Liver (tissue), 7 donors: ENCODE measurements at regions not wholly inside any gene's neighbourhood (a gene's known extent, or its start where the extent isn't known, plus 50 kb on each side); places are given as distances from the start of the nearest gene placed in this dataset.

Source experiments
- DNase-seq: peaks from one replicate; pipeline ENCODE4 v3.0.0-alpha.2; 2017; ENCODE audit warnings: low spot score
- H3K27ac ChIP-seq, 2 donors: one replicate each; pipeline ENCODE4 v1.7.0; 2013; ENCODE audit warnings: inconsistent platforms in 2 of 2, low read length in 2 of 2, control low read depth in 1 of 2, low read depth in 1 of 2, mild to moderate bottlenecking in 1 of 2
- H3K27me3 ChIP-seq, 4 donors: one replicate each; pipeline versions ENCODE4 v1.6.1 to v1.7.0; 2013; ENCODE audit warnings: low read length in 3 of 4, inconsistent platforms in 1 of 4, mild to moderate bottlenecking in 1 of 4, moderate library complexity in 1 of 4; ENCODE audit not compliant: control insufficient read depth in 4 of 4, insufficient read depth in 4 of 4
- H3K36me3 ChIP-seq, 4 donors: one replicate each; pipeline versions ENCODE4 v1.6.1 to v1.7.0; 2013; ENCODE audit warnings: low read length in 3 of 4, mild to moderate bottlenecking in 3 of 4, low read depth in 1 of 4, moderate library complexity in 1 of 4; ENCODE audit not compliant: control insufficient read depth in 4 of 4, insufficient read depth in 3 of 4
- H3K4me1 ChIP-seq, 4 donors: one replicate each; pipeline versions ENCODE4 v1.6.1 to v1.7.0; 2013; ENCODE audit warnings: low read length in 3 of 4, mild to moderate bottlenecking in 3 of 4, moderate library complexity in 1 of 4; ENCODE audit not compliant: control insufficient read depth in 4 of 4, insufficient read depth in 4 of 4
- H3K4me3 ChIP-seq, 3 donors: one replicate each; pipeline versions ENCODE4 v1.6.1 to v1.7.0; 2013; ENCODE audit warnings: low read length in 3 of 3, control low read depth in 1 of 3, low read depth in 1 of 3, mild to moderate bottlenecking in 1 of 3
- H3K9ac ChIP-seq, 2 donors: one replicate each; pipeline ENCODE4 v1.7.0; 2013; ENCODE audit warnings: low read length in 2 of 2, mild to moderate bottlenecking in 2 of 2, moderate library complexity in 2 of 2, control low read depth in 1 of 2, low read depth in 1 of 2
- H3K9me3 ChIP-seq, 4 donors: one replicate each; pipeline versions ENCODE4 v1.6.1 to v1.7.0; 2013; ENCODE audit warnings: low read length in 3 of 4; ENCODE audit not compliant: control insufficient read depth in 4 of 4
- EGR1 ChIP-seq, 2 donors: IDR thresholded peaks; 2 replicates each; pipeline ENCODE4 v1.6.1; 2016 to 2018; ENCODE audit warnings: antibody characterized with exemption in 2 of 2, low read depth in 2 of 2
- FOXA1 ChIP-seq: IDR thresholded peaks from 2 replicates; pipeline ENCODE4 v1.6.1; 2016; ENCODE audit warnings: antibody characterized with exemption
- FOXA2 ChIP-seq: IDR thresholded peaks from 2 replicates; pipeline ENCODE4 v1.6.1; 2016; ENCODE audit warnings: antibody characterized with exemption
- GABPA ChIP-seq, 2 donors: IDR thresholded peaks in 1 of 2; conservative IDR thresholded peaks in 1 of 2; 2 replicates each; pipeline ENCODE4 v1.6.1; 2016; ENCODE audit warnings: antibody characterized with exemption in 2 of 2, mild to moderate bottlenecking in 1 of 2, moderate library complexity in 1 of 2
- HNF4A ChIP-seq, 2 donors: conservative IDR thresholded peaks; 2 replicates each; pipeline ENCODE4 v1.6.1; 2016; ENCODE audit warnings: antibody characterized with exemption in 2 of 2, mild to moderate bottlenecking in 2 of 2
- HNF4G ChIP-seq: IDR thresholded peaks from 2 replicates; pipeline ENCODE4 v1.6.1; 2016; ENCODE audit warnings: antibody characterized with exemption
- JUND ChIP-seq, 2 donors: IDR thresholded peaks; 2 replicates each; pipeline ENCODE4 v1.6.1; 2016; ENCODE audit warnings: antibody characterized with exemption in 2 of 2
- NR2F2 ChIP-seq: IDR thresholded peaks from 2 replicates; pipeline ENCODE4 v1.6.1; 2016; ENCODE audit warnings: antibody characterized with exemption
- RAD21 ChIP-seq, 2 donors: IDR thresholded peaks; 2 replicates each; pipeline ENCODE4 v1.6.1; 2016; ENCODE audit warnings: antibody characterized with exemption in 2 of 2, mild to moderate bottlenecking in 2 of 2
- SP1 ChIP-seq: IDR thresholded peaks from 2 replicates; pipeline ENCODE4 v1.6.1; 2018; ENCODE audit warnings: antibody characterized with exemption, mild to moderate bottlenecking
- TAF1 ChIP-seq: conservative IDR thresholded peaks from 2 replicates; pipeline ENCODE4 v1.6.1; 2016; ENCODE audit warnings: antibody characterized with exemption, mild to moderate bottlenecking
- YY1 ChIP-seq: IDR thresholded peaks from 2 replicates; pipeline ENCODE4 v1.6.1; 2016; ENCODE audit warnings: antibody characterized with exemption, mild to moderate bottlenecking
- WGBS: extraction: QIAGEN DNeasy Blood & Tissue Kit; methylation state at CpG from one replicate; pipeline ENCODE4 v1.1.7; 2013; 5-methylcytosine and 5-hydroxymethylcytosine counted together
- TF ChIP-seq, protein P1 (sequence below): IDR thresholded peaks from 2 replicates; pipeline ENCODE4 v1.6.1; 2016; ENCODE audit warnings: antibody characterized with exemption, mild to moderate bottlenecking
- TF ChIP-seq, protein P2 (sequence below): IDR thresholded peaks from 2 replicates; pipeline ENCODE4 v1.6.1; 2016; ENCODE audit warnings: antibody characterized with exemption
- TF ChIP-seq, protein P3 (sequence below): IDR thresholded peaks from 2 replicates; pipeline ENCODE4 v1.6.1; 2016; ENCODE audit warnings: antibody characterized with exemption
- TF ChIP-seq, protein P4 (sequence below): IDR thresholded peaks from 2 replicates; pipeline ENCODE4 v1.6.1; 2016; ENCODE audit warnings: antibody characterized with exemption
- donor health status: healthy.
- donor health status: healthy.
- donor health status: healthy.
- donor health status: healthy.

DNA sequence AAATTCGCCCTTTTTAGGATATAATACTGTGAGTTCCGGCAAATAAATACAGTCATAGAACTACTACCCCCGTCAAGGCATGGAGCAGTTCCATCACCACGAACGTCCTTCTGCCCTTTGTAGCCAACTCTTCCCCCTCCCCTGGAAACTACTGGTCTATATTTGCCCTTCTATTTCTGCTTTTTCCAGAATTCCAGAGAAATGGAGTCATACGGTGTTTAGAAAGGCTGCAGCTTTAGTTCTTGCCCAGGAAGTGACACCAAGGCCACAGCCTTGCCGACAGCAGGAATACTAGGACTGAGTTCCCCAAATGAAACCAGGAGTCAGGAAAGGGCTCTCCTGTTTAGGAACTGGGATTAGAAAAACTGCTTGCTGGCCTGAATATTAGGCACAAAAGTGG lies 291.2 kb downstream of the FAM43A start:
- Histone ChIP-seq H3K36me3 (no peaks in the 10 kb centered on the region), H3K27ac (no peak overlapping the region), H3K4me3 (no peak overlapping the region), H3K27me3 (no peaks in the 10 kb centered on the region), H3K4me1 (peaks cover 3 to 11% (median 9%) of the 10 kb centered on the region in 4 donors), H3K9ac (no peak overlapping the region), H3K9me3 (peaks cover 0 to 2% (median 1%) of the 10 kb centered on the region in 4 donors)
- TF ChIP-seq JUND (IDR thresholded peaks at IDR 0.05) = no peak
- TF ChIP-seq, protein P1, sequence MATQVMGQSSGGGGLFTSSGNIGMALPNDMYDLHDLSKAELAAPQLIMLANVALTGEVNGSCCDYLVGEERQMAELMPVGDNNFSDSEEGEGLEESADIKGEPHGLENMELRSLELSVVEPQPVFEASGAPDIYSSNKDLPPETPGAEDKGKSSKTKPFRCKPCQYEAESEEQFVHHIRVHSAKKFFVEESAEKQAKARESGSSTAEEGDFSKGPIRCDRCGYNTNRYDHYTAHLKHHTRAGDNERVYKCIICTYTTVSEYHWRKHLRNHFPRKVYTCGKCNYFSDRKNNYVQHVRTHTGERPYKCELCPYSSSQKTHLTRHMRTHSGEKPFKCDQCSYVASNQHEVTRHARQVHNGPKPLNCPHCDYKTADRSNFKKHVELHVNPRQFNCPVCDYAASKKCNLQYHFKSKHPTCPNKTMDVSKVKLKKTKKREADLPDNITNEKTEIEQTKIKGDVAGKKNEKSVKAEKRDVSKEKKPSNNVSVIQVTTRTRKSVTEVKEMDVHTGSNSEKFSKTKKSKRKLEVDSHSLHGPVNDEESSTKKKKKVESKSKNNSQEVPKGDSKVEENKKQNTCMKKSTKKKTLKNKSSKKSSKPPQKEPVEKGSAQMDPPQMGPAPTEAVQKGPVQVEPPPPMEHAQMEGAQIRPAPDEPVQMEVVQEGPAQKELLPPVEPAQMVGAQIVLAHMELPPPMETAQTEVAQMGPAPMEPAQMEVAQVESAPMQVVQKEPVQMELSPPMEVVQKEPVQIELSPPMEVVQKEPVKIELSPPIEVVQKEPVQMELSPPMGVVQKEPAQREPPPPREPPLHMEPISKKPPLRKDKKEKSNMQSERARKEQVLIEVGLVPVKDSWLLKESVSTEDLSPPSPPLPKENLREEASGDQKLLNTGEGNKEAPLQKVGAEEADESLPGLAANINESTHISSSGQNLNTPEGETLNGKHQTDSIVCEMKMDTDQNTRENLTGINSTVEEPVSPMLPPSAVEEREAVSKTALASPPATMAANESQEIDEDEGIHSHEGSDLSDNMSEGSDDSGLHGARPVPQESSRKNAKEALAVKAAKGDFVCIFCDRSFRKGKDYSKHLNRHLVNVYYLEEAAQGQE = no peak
- TF ChIP-seq TAF1 = no peak
- TF ChIP-seq GABPA (IDR thresholded peaks at IDR 0.05 in 1 of 2, conservative IDR thresholded peaks at IDR 0.05 in 1 of 2) = no peak
- TF ChIP-seq FOXA1 = no peak
- TF ChIP-seq, protein P2, sequence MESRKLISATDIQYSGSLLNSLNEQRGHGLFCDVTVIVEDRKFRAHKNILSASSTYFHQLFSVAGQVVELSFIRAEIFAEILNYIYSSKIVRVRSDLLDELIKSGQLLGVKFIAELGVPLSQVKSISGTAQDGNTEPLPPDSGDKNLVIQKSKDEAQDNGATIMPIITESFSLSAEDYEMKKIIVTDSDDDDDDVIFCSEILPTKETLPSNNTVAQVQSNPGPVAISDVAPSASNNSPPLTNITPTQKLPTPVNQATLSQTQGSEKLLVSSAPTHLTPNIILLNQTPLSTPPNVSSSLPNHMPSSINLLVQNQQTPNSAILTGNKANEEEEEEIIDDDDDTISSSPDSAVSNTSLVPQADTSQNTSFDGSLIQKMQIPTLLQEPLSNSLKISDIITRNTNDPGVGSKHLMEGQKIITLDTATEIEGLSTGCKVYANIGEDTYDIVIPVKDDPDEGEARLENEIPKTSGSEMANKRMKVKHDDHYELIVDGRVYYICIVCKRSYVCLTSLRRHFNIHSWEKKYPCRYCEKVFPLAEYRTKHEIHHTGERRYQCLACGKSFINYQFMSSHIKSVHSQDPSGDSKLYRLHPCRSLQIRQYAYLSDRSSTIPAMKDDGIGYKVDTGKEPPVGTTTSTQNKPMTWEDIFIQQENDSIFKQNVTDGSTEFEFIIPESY = no peak
- no peak for DNase-seq
- 81% methylated on average over 7 of the region's 7 CpGs for WGBS

DNA sequence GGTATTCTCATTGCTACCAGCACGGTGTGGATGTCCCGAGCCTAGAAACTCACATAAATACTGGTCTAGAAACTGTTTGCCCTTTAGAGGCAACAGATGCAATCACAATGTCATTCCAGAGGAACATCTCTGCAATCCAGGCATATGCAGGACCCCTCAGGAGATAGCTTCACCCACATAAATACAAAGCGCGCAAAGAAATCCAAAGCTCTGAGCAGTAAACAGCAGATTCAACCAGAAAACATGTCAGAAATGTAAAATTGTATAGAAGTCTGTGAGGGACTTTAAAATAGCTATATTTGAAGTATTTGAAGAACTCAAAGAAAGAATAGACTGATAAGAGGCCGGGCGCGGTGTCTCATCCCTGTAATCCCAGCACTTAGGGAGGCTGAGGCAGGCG lies 291.7 kb downstream of the FAM43A start:
- no peaks in the 10 kb centered on the region for H3K36me3 ChIP-seq
- no peak overlapping the region for H3K9ac ChIP-seq
- TF ChIP-seq HNF4G = no peak
- peaks cover 3 to 11% (median 9%) of the 10 kb centered on the region in 4 donors for H3K4me1 ChIP-seq
- H3K9me3 ChIP-seq = peaks cover 0 to 3% (median 1%) of the 10 kb centered on the region in 4 donors
- no peak for DNase-seq
- H3K27ac ChIP-seq = no peak overlapping the region
- no peak overlapping the region for H3K4me3 ChIP-seq
- 97% methylated on average over 8 of the region's 8 CpGs for WGBS
- H3K27me3 ChIP-seq = no peaks in the 10 kb centered on the region

DNA sequence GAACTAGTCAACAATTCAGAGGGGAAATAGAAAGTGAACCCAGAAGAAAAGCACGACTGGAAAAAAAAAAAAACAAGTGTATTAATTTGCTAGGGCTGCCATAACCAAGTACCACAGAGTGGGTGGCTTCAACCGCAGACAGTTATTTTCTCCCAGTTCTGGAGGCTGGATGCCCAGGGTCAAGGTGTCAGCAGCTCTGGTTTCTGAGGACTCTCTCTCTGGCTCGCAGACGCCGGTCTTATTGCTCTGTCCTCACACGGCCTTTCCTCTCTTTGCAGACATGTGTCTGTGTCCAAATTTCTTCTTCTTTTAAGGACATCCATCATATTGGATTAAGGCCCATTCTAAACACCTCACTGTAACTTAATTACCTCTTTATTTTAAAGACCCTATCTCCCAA lies 291.8 kb downstream of the XXYLT1 start:
- WGBS = 81% methylated on average over 6 of the region's 6 CpGs
- no peak overlapping the region for H3K27ac ChIP-seq
- no peak overlapping the region for H3K4me3 ChIP-seq
- H3K9ac ChIP-seq = no peak overlapping the region
- H3K9me3 ChIP-seq = peaks cover 0 to 3% (median 2%) of the 10 kb centered on the region in 4 donors
- TF ChIP-seq, protein P3, sequence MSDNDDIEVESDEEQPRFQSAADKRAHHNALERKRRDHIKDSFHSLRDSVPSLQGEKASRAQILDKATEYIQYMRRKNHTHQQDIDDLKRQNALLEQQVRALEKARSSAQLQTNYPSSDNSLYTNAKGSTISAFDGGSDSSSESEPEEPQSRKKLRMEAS = no peak
- TF ChIP-seq RAD21 (IDR thresholded peaks at IDR 0.05) (no peak), EGR1 (IDR thresholded peaks at IDR 0.05; ENCODE audit: low read depth in 2 of 2) (no peak), GABPA (IDR thresholded peaks at IDR 0.05 in 1 of 2, conservative IDR thresholded peaks at IDR 0.05 in 1 of 2) (no peak), JUND (IDR thresholded peaks at IDR 0.05) (no peak), TAF1 (no peak), YY1 (no peak), FOXA1 (no peak), HNF4A (conservative IDR thresholded peaks at IDR 0.05) (no peak), FOXA2 (no peak), HNF4G (no peak), SP1 (no peak), NR2F2 (no peak)
- TF ChIP-seq, protein P1 = no peak
- TF ChIP-seq, protein P2 = no peak
- TF ChIP-seq, protein P4, sequence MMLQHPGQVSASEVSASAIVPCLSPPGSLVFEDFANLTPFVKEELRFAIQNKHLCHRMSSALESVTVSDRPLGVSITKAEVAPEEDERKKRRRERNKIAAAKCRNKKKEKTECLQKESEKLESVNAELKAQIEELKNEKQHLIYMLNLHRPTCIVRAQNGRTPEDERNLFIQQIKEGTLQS = no peak
- no peaks in the 10 kb centered on the region for H3K36me3 ChIP-seq
- H3K4me1 ChIP-seq = peaks cover 3 to 11% (median 9%) of the 10 kb centered on the region in 4 donors
- H3K27me3 ChIP-seq = no peaks in the 10 kb centered on the region
- DNase-seq = no peak
